ENCODE measurements at regions not wholly inside any gene's neighbourhood (a gene's known extent, or its start where the extent isn't known, plus 50 kb on each side); places are given as distances from the start of the nearest gene placed in this dataset.

DNA sequence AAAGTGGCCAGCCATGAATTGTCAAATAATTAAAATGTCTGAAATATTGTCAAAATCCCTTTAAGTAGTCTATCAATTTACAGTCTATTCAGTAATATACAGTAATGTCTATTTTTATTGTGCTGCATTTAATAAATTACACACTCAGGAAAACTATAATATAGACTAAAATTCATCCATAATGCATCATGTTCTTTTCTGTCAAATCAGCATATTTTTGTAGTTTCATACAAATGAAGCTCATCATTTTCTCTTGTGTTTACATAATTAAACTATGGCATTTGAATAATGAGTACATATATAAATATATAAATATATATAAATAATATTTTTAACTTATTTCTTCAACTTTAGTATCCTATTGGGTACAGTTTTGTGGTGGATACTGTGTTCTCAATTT is 868.7 kb upstream of the CHORDC1 start:
- TF ChIP-seq, protein P1, sequence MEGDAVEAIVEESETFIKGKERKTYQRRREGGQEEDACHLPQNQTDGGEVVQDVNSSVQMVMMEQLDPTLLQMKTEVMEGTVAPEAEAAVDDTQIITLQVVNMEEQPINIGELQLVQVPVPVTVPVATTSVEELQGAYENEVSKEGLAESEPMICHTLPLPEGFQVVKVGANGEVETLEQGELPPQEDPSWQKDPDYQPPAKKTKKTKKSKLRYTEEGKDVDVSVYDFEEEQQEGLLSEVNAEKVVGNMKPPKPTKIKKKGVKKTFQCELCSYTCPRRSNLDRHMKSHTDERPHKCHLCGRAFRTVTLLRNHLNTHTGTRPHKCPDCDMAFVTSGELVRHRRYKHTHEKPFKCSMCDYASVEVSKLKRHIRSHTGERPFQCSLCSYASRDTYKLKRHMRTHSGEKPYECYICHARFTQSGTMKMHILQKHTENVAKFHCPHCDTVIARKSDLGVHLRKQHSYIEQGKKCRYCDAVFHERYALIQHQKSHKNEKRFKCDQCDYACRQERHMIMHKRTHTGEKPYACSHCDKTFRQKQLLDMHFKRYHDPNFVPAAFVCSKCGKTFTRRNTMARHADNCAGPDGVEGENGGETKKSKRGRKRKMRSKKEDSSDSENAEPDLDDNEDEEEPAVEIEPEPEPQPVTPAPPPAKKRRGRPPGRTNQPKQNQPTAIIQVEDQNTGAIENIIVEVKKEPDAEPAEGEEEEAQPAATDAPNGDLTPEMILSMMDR (IDR thresholded peaks at IDR 0.05), result no peak
- TF ChIP-seq SIN3A (IDR thresholded peaks at IDR 0.05; ENCODE audit: borderline replicate concordance, insufficient read depth, low read depth, low read length), result no peak
